ENCODE measurements at regions not wholly inside any gene's neighbourhood (a gene's known extent, or its start where the extent isn't known, plus 50 kb on each side); places are given as distances from the start of the nearest gene placed in this dataset.

- Mint-ChIP-seq H3K9me3 (peaks cover 0 to 4% (median 0%) of the 10 kb centered on the region in 3 donors), H3K27me3 (peaks cover 8 to 28% of the 10 kb centered on the region in 2 donors), H3K27ac (no peak overlapping the region), H3K36me3 (no peaks in the 10 kb centered on the region), H3K4me3 (no peak overlapping the region), H3K4me1 (no peaks in the 10 kb centered on the region)
- H3K36me3 ChIP-seq (ENCODE audit: control insufficient read depth in 2 of 2, extremely low read depth in 1 of 2, insufficient read depth in 1 of 2, low read length in 1 of 2) = no peaks in the 10 kb centered on the region
- ChIA-PET POLR2A (no interaction called here), CTCF (no interaction called here)
- no peaks in the 10 kb centered on the region for H3K4me1 ChIP-seq (ENCODE audit: control insufficient read depth in 1 of 2, extremely low read depth in 1 of 2, insufficient read depth in 2 of 2, low read length in 2 of 2)
- WGBS (ENCODE audit: insufficient coverage) = 76% methylated on average over 2 of the region's 2 CpGs
- ATAC-seq (replicated peaks in 1 of 4) = no peak
- no peak for DNase-seq
- no peaks in the 10 kb centered on the region for H3K9me3 ChIP-seq
- no peak overlapping the region for H3K27ac ChIP-seq (ENCODE audit: low read length)
- H3K4me3 ChIP-seq (ENCODE audit: control insufficient read depth in 1 of 2, extremely low read depth in 1 of 2, low read length in 1 of 2) = no peak overlapping the region
- H3K27me3 ChIP-seq (replicated peaks in 1 of 2; ENCODE audit: control insufficient read depth in 2 of 2, extremely low read depth in 1 of 2, insufficient read depth in 2 of 2, low read length in 1 of 2) = peaks cover 0 to 10% of the 10 kb centered on the region in 2 experiments
Measured at GRCh38 chr7:131778601-131779000, 222.2 kb upstream of the PODXL start.

GRCh38 chr7:131774419-131775220 lies 218.2 kb upstream of the PODXL start:
- H3K4me1 ChIP-seq (ENCODE audit: control insufficient read depth in 1 of 2, extremely low read depth in 1 of 2, insufficient read depth in 2 of 2, low read length in 2 of 2) = no peaks in the 10 kb centered on the region
- ATAC-seq (replicated peaks in 1 of 4) (no peak), DNase-seq (no peak)
- CTCF ChIA-PET = no interaction called here
- H3K4me3 Mint-ChIP-seq = no peak overlapping the region
- H3K4me3 ChIP-seq (ENCODE audit: control insufficient read depth in 1 of 2, extremely low read depth in 1 of 2, low read length in 1 of 2) = no peak overlapping the region
- H3K27me3 Mint-ChIP-seq = peaks cover 4 to 17% of the 10 kb centered on the region in 2 donors
- H3K27ac Mint-ChIP-seq = no peak overlapping the region
- H3K4me1 Mint-ChIP-seq = no peaks in the 10 kb centered on the region
- H3K27ac ChIP-seq (ENCODE audit: low read length) = no peak overlapping the region
- no peaks in the 10 kb centered on the region for H3K36me3 Mint-ChIP-seq
- POLR2A ChIA-PET = interaction anchor here in 1 of 2 donors (0.6 kb wide), 1 partner anchor 19 kb away, joined by 4 read pairs; no protein-coding TSS in a partner anchor
- H3K9me3 Mint-ChIP-seq = peaks cover 0 to 8% (median 0%) of the 10 kb centered on the region in 3 donors
- no peaks in the 10 kb centered on the region for H3K36me3 ChIP-seq (ENCODE audit: control insufficient read depth in 2 of 2, extremely low read depth in 1 of 2, insufficient read depth in 1 of 2, low read length in 1 of 2)
- peaks cover 0 to 4% of the 10 kb centered on the region in 2 experiments for H3K27me3 ChIP-seq (replicated peaks in 1 of 2; ENCODE audit: control insufficient read depth in 2 of 2, extremely low read depth in 1 of 2, insufficient read depth in 2 of 2, low read length in 1 of 2)
- 100% methylated on average over 1 of the region's 10 CpGs for WGBS (ENCODE audit: insufficient coverage)
- no peaks in the 10 kb centered on the region for H3K9me3 ChIP-seq

GRCh38 chr7:131773413-131773812 lies 217.0 kb upstream of the PODXL start:
- no peaks in the 10 kb centered on the region for H3K9me3 ChIP-seq
- no peak overlapping the region for H3K4me3 Mint-ChIP-seq
- no peak overlapping the region for H3K27ac ChIP-seq (ENCODE audit: low read length)
- WGBS (ENCODE audit: insufficient coverage) = no CpG with 5 or more reads among the region's 2 CpGs
- DNase-seq (no peak), ATAC-seq (replicated peaks in 1 of 4) (no peak)
- H3K36me3 Mint-ChIP-seq = no peaks in the 10 kb centered on the region
- CTCF ChIA-PET = no interaction called here
- peaks cover 0 to 8% (median 0%) of the 10 kb centered on the region in 3 donors for H3K9me3 Mint-ChIP-seq
- H3K4me1 Mint-ChIP-seq = no peaks in the 10 kb centered on the region
- peaks cover 5 to 12% of the 10 kb centered on the region in 2 donors for H3K27me3 Mint-ChIP-seq
- no peaks in the 10 kb centered on the region for H3K36me3 ChIP-seq (ENCODE audit: control insufficient read depth in 2 of 2, extremely low read depth in 1 of 2, insufficient read depth in 1 of 2, low read length in 1 of 2)
- H3K27ac Mint-ChIP-seq = no peak overlapping the region
- no peaks in the 10 kb centered on the region for H3K4me1 ChIP-seq (ENCODE audit: control insufficient read depth in 1 of 2, extremely low read depth in 1 of 2, insufficient read depth in 2 of 2, low read length in 2 of 2)
- H3K27me3 ChIP-seq (replicated peaks in 1 of 2; ENCODE audit: control insufficient read depth in 2 of 2, extremely low read depth in 1 of 2, insufficient read depth in 2 of 2, low read length in 1 of 2) = peaks cover 0 to 4% of the 10 kb centered on the region in 2 experiments
- POLR2A ChIA-PET = interaction anchor here in 1 of 2 donors (0.5 kb wide), 1 partner anchor 74 kb away, joined by 3 read pairs; no protein-coding TSS in a partner anchor
- no peak overlapping the region for H3K4me3 ChIP-seq (ENCODE audit: control insufficient read depth in 1 of 2, extremely low read depth in 1 of 2, low read length in 1 of 2)

- Mint-ChIP-seq H3K27ac (no peak overlapping the region), H3K9me3 (peaks cover 0 to 4% (median 0%) of the 10 kb centered on the region in 3 donors), H3K4me3 (no peak overlapping the region), H3K4me1 (no peaks in the 10 kb centered on the region), H3K27me3 (peaks cover 11 to 12% of the 10 kb centered on the region in 2 donors), H3K36me3 (no peaks in the 10 kb centered on the region)
- H3K27ac ChIP-seq (ENCODE audit: low read length) = no peak overlapping the region
- H3K9me3 ChIP-seq = no peaks in the 10 kb centered on the region
- CTCF ChIA-PET = no interaction called here
- POLR2A ChIA-PET = no interaction called here
- WGBS (ENCODE audit: insufficient coverage) = no CpG with 5 or more reads among the region's 2 CpGs
- H3K36me3 ChIP-seq (ENCODE audit: control insufficient read depth in 2 of 2, extremely low read depth in 1 of 2, insufficient read depth in 1 of 2, low read length in 1 of 2) = no peaks in the 10 kb centered on the region
- ATAC-seq (replicated peaks in 1 of 4) = no peak
- no peaks in the 10 kb centered on the region for H3K4me1 ChIP-seq (ENCODE audit: control insufficient read depth in 1 of 2, extremely low read depth in 1 of 2, insufficient read depth in 2 of 2, low read length in 2 of 2)
- DNase-seq = no peak
- H3K4me3 ChIP-seq (ENCODE audit: control insufficient read depth in 1 of 2, extremely low read depth in 1 of 2, low read length in 1 of 2) = no peak overlapping the region
- H3K27me3 ChIP-seq (replicated peaks in 1 of 2; ENCODE audit: control insufficient read depth in 2 of 2, extremely low read depth in 1 of 2, insufficient read depth in 2 of 2, low read length in 1 of 2) = peaks cover 0 to 7% of the 10 kb centered on the region in 2 experiments
Measured at GRCh38 chr7:131769241-131769640, 212.8 kb upstream of the PODXL start.

GRCh38 chr7:131767591-131767990 lies 211.2 kb upstream of the PODXL start:
- no peak overlapping the region for H3K4me3 Mint-ChIP-seq
- Histone ChIP-seq H3K4me1 (ENCODE audit: control insufficient read depth in 1 of 2, extremely low read depth in 1 of 2, insufficient read depth in 2 of 2, low read length in 2 of 2) (no peaks in the 10 kb centered on the region), H3K4me3 (ENCODE audit: control insufficient read depth in 1 of 2, extremely low read depth in 1 of 2, low read length in 1 of 2) (no peak overlapping the region), H3K9me3 (no peaks in the 10 kb centered on the region), H3K27me3 (replicated peaks in 1 of 2; ENCODE audit: control insufficient read depth in 2 of 2, extremely low read depth in 1 of 2, insufficient read depth in 2 of 2, low read length in 1 of 2) (peaks cover 0 to 10% of the 10 kb centered on the region in 2 experiments), H3K36me3 (ENCODE audit: control insufficient read depth in 2 of 2, extremely low read depth in 1 of 2, insufficient read depth in 1 of 2, low read length in 1 of 2) (no peaks in the 10 kb centered on the region), H3K27ac (ENCODE audit: low read length) (no peak overlapping the region)
- WGBS (ENCODE audit: insufficient coverage) = 100% methylated on average over 1 of the region's 5 CpGs
- DNase-seq = no peak
- H3K4me1 Mint-ChIP-seq = no peaks in the 10 kb centered on the region
- H3K27ac Mint-ChIP-seq = no peak overlapping the region
- peaks cover 0 to 4% (median 0%) of the 10 kb centered on the region in 3 donors for H3K9me3 Mint-ChIP-seq
- peaks cover 11 to 15% of the 10 kb centered on the region in 2 donors for H3K27me3 Mint-ChIP-seq
- ChIA-PET POLR2A (no interaction called here), CTCF (no interaction called here)
- no peaks in the 10 kb centered on the region for H3K36me3 Mint-ChIP-seq
- no peak for ATAC-seq (replicated peaks in 1 of 4)

- Mint-ChIP-seq H3K4me1 (no peaks in the 10 kb centered on the region), H3K4me3 (no peak overlapping the region), H3K27me3 (peaks cover 15 to 27% of the 10 kb centered on the region in 2 donors), H3K36me3 (no peaks in the 10 kb centered on the region), H3K9me3 (no peaks in the 10 kb centered on the region), H3K27ac (no peak overlapping the region)
- POLR2A ChIA-PET = no interaction called here
- peaks cover 0 to 18% of the 10 kb centered on the region in 2 experiments for H3K27me3 ChIP-seq (replicated peaks in 1 of 2; ENCODE audit: control insufficient read depth in 2 of 2, extremely low read depth in 1 of 2, insufficient read depth in 2 of 2, low read length in 1 of 2)
- DNase-seq (no peak), ATAC-seq (replicated peaks in 1 of 4) (no peak)
- H3K27ac ChIP-seq (ENCODE audit: low read length) = no peak overlapping the region
- no peak overlapping the region for H3K4me3 ChIP-seq (ENCODE audit: control insufficient read depth in 1 of 2, extremely low read depth in 1 of 2, low read length in 1 of 2)
- CTCF ChIA-PET = no interaction called here
- WGBS (ENCODE audit: insufficient coverage) = no CpG with 5 or more reads among the region's 2 CpGs
- H3K36me3 ChIP-seq (ENCODE audit: control insufficient read depth in 2 of 2, extremely low read depth in 1 of 2, insufficient read depth in 1 of 2, low read length in 1 of 2) = no peaks in the 10 kb centered on the region
- no peaks in the 10 kb centered on the region for H3K9me3 ChIP-seq
- H3K4me1 ChIP-seq (ENCODE audit: control insufficient read depth in 1 of 2, extremely low read depth in 1 of 2, insufficient read depth in 2 of 2, low read length in 2 of 2) = no peaks in the 10 kb centered on the region
Measured at GRCh38 chr7:131765575-131765974, 209.1 kb upstream of the PODXL start.
